Lower leg skin (tissue), 3 donors: ENCODE measurements at regions not wholly inside any gene's neighbourhood (a gene's known extent, or its start where the extent isn't known, plus 50 kb on each side); places are given as distances from the start of the nearest gene placed in this dataset.

Source experiments
- CTCF ChIP-seq, 3 donors: fragments of 450-650 bp; IDR thresholded peaks; one replicate each; pipeline ENCODE4 v1.5.1; 2016; ENCODE audit warnings: antibody characterized with exemption in 3 of 3, mild to moderate bottlenecking in 3 of 3, moderate library complexity in 2 of 3
- POLR2A ChIP-seq, 2 donors: fragments of 450-650 bp; IDR thresholded peaks; one replicate each; pipeline ENCODE4 v1.6.1; 2016 to 2017; ENCODE audit warnings: antibody characterized with exemption in 2 of 2, mild to moderate bottlenecking in 1 of 2, moderate library complexity in 1 of 2

DNA sequence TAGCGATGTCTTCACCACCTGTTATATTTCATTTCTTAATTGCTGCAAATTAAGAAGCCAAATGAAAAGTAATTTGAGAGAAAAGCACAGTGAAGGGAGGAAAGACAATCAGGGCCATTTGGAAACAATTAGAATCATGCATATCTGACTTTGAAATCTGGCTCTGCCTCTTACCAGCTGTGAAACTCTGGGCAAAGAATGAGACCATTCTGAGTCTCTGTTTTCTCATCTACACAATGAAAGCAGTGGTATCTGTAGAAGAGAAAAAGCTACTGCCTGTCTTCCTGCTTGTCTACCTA, 334.5 kb upstream of the CYRIA start:
- TF ChIP-seq CTCF (IDR thresholded peaks at IDR 0.05) (no peak), POLR2A (IDR thresholded peaks at IDR 0.05) (no peak)
